Activated naive CD4-positive, alpha-beta T cell treated with anti-CD3 and anti-CD28 coated beads, Interleukin-2, amount 10 ng/mL, durations not matched to agents 7 days and 5 days (primary cell): ENCODE measurements at regions not wholly inside any gene's neighbourhood (a gene's known extent, or its start where the extent isn't known, plus 50 kb on each side); places are given as distances from the start of the nearest gene placed in this dataset.

Source experiments
- CTCF ChIA-PET: fragments of 350-600 bp; sonication (Branson Sonifier 250); formaldehyde crosslinking; loops from one replicate; lab custom pipeline; 2021; ENCODE audit warnings: antibody characterized with exemption; lab: Charles Lee
- DNase-seq: peaks from one replicate; pipeline ENCODE4 v3.0.0-alpha.2; 2020
- H3K27ac Mint-ChIP-seq: one replicate; pipeline ENCODE4 v1.8.0; 2021; ENCODE audit warnings: mild to moderate bottlenecking, moderate library complexity, mixed read lengths
- H3K27me3 Mint-ChIP-seq: one replicate; pipeline ENCODE4 v1.8.0; 2021; ENCODE audit warnings: mild to moderate bottlenecking, mixed read lengths
- H3K36me3 Mint-ChIP-seq: one replicate; pipeline ENCODE4 v1.8.0; 2021; ENCODE audit warnings: mixed read lengths
- H3K4me1 Mint-ChIP-seq: one replicate; pipeline ENCODE4 v1.8.0; 2021; ENCODE audit warnings: mixed read lengths
- H3K4me3 Mint-ChIP-seq: one replicate; pipeline ENCODE4 v1.8.0; 2021; ENCODE audit warnings: mild to moderate bottlenecking, moderate library complexity, mixed read lengths
- H3K9me3 Mint-ChIP-seq: one replicate; pipeline ENCODE4 v1.8.0; 2021; ENCODE audit warnings: mixed read lengths

DNA sequence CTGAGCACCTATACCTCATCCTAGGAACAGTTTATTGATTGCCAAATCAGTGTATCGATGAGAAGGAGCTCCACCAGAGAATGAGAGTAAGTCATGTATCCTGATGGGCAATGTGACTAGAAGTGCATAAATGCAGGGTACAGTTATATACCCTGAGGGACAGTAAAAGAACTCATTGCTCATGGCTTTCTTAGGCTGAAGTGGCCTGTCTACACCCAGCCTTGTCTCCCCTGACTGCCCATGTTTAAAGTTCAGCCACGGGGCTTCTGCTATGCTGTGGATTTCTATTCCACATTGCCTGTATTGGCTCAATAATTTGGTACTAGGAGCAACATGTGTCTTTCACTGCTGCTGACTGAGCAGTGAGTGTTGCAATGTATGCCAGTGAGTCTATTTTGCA is 400.4 kb upstream of the IMPG1 start:
- no peaks in the 10 kb centered on the region for H3K36me3 Mint-ChIP-seq
- no peak for DNase-seq
- peaks cover 10% of the 10 kb centered on the region for H3K9me3 Mint-ChIP-seq
- no peaks in the 10 kb centered on the region for H3K27me3 Mint-ChIP-seq
- no peaks in the 10 kb centered on the region for H3K4me1 Mint-ChIP-seq
- H3K27ac Mint-ChIP-seq, result no peak overlapping the region
- CTCF ChIA-PET, result no interaction called here
- H3K4me3 Mint-ChIP-seq, result no peak overlapping the region

DNA sequence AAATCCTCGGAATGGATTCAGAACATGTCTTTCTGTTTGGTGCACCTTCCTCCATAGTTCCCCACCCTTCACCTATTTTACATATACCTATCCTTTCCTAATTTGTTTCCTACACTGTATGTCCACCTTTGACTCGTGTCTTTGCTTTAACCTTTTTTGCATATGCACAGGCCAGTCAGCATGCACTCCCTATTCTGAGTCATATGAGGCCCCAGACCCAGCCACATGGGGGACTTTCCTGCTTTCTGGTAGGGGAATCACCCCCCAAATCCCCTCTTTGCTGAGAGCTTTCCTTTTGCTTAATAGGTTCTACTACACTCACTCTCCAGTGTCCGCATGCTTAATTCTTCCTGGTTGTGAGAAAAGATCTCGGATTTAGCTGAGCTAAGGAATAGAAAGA is 393.8 kb upstream of the IMPG1 start:
- Mint-ChIP-seq H3K27ac (no peak overlapping the region), H3K9me3 (no peaks in the 10 kb centered on the region), H3K36me3 (no peaks in the 10 kb centered on the region), H3K4me1 (no peaks in the 10 kb centered on the region), H3K4me3 (no peak overlapping the region), H3K27me3 (no peaks in the 10 kb centered on the region)
- DNase-seq, result no peak
- CTCF ChIA-PET, result no interaction called here

DNA sequence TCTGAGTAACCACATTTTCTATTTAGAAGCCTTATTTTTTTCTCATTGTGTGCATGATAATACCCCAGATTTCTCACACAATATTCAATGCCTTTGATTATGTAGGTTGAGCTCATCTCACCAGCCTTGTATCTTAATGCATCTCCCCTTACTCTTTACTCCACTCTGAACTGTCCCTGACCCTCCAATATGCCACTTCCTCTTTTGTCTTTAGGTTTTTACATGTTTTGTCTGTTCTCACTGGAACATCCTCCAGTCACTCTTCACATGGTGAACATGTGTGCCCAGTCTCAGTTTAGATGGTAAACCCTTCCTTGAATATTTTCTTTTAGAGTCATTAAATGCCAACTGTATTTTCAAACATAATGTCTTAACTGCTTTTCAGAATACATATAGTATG is 392.9 kb upstream of the IMPG1 start:
- no peaks in the 10 kb centered on the region for H3K4me1 Mint-ChIP-seq
- no peaks in the 10 kb centered on the region for H3K36me3 Mint-ChIP-seq
- DNase-seq, result no peak
- CTCF ChIA-PET, result no interaction called here
- no peaks in the 10 kb centered on the region for H3K27me3 Mint-ChIP-seq
- H3K4me3 Mint-ChIP-seq, result no peak overlapping the region
- no peak overlapping the region for H3K27ac Mint-ChIP-seq
- H3K9me3 Mint-ChIP-seq, result no peaks in the 10 kb centered on the region

DNA sequence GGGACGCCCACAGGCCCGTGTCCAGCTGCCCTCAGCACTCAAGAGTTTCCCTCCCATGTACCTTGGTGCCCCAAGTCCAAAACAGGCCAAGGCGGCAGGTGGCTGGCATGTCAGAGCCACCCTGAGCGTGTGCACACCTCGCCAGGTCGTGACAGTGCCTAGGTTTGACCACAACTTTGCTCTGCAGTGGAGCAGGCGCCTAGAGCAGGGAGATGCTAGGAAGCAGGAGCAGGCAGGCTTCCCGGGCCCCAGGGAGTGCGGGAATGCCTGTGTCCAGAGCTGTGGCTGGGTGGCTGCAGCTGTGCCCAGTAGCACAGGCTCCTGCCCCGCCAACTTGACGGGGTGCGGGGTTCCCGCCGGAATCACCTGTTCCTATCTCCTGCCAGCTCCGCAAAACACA is 380.8 kb upstream of the IMPG1 start:
- no peaks in the 10 kb centered on the region for H3K36me3 Mint-ChIP-seq
- CTCF ChIA-PET, result no interaction called here
- H3K4me3 Mint-ChIP-seq, result no peak overlapping the region
- H3K27ac Mint-ChIP-seq, result no peak overlapping the region
- no peaks in the 10 kb centered on the region for H3K27me3 Mint-ChIP-seq
- H3K9me3 Mint-ChIP-seq, result peaks cover 12% of the 10 kb centered on the region
- DNase-seq, result no peak
- no peaks in the 10 kb centered on the region for H3K4me1 Mint-ChIP-seq

DNA sequence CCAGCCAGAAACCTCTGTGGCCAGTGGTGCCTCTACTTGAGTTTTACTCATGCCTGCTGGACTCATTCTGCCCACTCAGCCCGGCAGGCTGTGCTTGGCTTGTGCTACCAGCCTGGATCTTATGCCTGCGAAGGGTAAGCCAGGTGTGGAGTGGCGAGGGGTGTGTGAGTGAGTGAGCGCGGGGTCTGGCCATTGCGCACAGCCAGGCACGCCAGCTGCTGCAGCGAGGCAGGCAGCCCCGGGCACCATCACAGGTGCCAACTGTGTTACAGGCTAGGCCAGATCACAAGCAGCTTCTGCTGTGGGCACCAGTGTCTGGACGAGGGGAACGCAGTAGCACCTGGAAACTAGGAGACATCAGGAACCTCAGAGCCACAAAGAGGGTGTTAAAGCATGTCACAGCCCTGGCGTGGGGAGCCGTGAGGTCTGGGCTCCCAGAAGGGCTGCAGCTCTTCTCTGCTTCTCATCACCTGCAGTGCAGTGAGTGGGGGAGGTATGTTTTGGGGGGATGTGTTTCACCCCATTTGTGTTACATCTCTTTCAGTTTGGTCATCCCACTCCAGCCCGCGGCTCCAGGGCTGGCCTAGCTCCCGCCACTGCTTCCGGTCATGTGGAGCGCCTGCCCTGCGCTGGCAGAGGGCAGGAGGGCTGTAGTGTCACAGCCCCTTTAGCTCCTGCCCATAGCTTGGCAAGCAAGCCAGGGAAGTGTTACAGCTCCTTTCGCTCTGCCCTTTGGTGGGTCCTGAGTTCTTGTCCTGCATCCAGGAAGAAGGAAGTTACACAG is 379.7 kb upstream of the IMPG1 start:
- no peaks in the 10 kb centered on the region for H3K36me3 Mint-ChIP-seq
- H3K4me1 Mint-ChIP-seq, result no peaks in the 10 kb centered on the region
- no peak for DNase-seq
- no peak overlapping the region for H3K4me3 Mint-ChIP-seq
- no peak overlapping the region for H3K27ac Mint-ChIP-seq
- CTCF ChIA-PET, result no interaction called here
- H3K27me3 Mint-ChIP-seq, result no peaks in the 10 kb centered on the region
- peaks cover 16% of the 10 kb centered on the region for H3K9me3 Mint-ChIP-seq

DNA sequence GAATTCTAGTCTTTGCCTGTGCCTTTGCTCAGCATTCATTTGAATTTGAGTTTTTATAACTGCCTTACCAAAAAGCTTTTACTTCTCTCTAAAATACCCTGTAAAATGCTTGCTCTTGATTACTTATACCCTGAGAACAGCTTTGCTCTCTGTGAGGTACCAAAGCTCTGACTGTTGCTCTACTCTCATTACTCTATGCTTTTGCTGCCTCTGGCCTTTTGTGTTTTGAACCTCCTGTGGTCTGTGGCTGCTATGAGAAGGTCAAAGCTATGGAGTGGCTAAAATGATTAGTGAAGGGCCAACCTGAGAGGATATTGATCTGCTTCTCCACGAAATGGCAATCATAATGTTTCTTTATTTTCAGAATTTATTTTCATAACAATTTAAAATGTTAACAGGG is 375.6 kb upstream of the IMPG1 start:
- Mint-ChIP-seq H3K27me3 (no peaks in the 10 kb centered on the region), H3K4me3 (no peak overlapping the region), H3K27ac (no peak overlapping the region), H3K36me3 (no peaks in the 10 kb centered on the region), H3K4me1 (no peaks in the 10 kb centered on the region), H3K9me3 (peaks cover 16% of the 10 kb centered on the region)
- CTCF ChIA-PET, result no interaction called here
- no peak for DNase-seq

DNA sequence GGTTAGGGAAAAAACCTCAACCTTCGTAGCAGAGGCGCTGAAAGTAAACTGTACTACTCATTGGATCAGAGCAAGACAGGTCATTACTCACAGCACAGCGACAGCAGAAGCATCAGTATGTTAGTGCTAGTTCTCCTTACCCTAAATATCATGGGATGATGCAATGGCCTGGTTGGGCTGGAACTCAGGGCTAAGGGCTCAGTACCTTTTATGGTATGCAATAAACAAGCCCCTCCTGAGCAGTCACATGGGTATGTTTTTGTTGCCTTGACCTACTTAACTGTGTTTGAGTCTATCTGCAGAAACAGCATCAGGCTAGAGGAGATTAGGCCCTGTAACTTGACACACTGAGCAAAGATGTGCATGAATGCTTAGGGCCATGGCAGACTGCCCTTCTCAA is 369.4 kb upstream of the IMPG1 start:
- Mint-ChIP-seq H3K9me3 (peaks cover 3% of the 10 kb centered on the region), H3K4me1 (no peaks in the 10 kb centered on the region), H3K27ac (no peak overlapping the region), H3K27me3 (no peaks in the 10 kb centered on the region), H3K36me3 (no peaks in the 10 kb centered on the region), H3K4me3 (no peak overlapping the region)
- CTCF ChIA-PET, result no interaction called here
- DNase-seq, result no peak

DNA sequence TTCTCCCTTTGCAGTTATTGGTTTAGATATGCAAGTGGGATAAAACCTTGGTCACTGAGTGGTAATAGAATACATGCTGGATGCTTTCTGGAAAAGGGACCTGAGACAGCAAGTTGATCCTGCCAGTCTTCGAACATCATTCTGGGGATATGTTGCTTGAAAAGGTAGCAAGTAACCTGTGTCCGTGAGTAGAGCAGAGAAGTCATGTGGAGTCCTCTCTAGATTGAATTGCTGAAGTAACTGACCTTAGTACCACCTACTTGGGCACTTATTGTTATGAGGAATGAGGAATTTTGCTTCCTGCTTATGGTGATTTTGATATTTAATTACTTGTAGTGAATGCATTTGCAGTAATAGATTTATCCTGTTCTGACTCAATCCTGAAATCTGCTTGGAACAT is 367.3 kb upstream of the IMPG1 start:
- Mint-ChIP-seq H3K4me3 (no peak overlapping the region), H3K27ac (no peak overlapping the region), H3K27me3 (no peaks in the 10 kb centered on the region), H3K9me3 (peaks cover 5% of the 10 kb centered on the region), H3K36me3 (no peaks in the 10 kb centered on the region), H3K4me1 (no peaks in the 10 kb centered on the region)
- no peak for DNase-seq
- CTCF ChIA-PET, result no interaction called here

DNA sequence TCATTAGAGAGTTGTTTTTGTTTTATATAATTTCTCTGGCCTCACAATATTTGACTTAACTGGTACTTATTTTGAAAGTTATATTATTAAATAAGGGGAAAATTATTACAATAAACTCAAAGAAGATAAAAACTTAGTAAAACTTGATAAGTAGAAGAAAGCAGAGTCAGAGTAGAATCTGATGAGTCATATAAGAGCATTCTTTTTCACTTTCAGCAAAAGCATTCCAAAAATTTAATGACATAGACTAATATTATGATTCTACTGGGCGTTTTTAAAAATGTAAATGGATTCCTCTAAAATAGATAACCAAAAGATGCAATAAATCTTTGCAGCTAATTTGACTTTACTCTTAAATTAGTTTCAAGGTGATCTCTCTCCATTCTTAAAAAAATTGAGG is 366.3 kb upstream of the IMPG1 start:
- DNase-seq, result no peak
- no peak overlapping the region for H3K27ac Mint-ChIP-seq
- H3K27me3 Mint-ChIP-seq, result no peaks in the 10 kb centered on the region
- no peak overlapping the region for H3K4me3 Mint-ChIP-seq
- peaks cover 7% of the 10 kb centered on the region for H3K9me3 Mint-ChIP-seq
- CTCF ChIA-PET, result no interaction called here
- no peaks in the 10 kb centered on the region for H3K36me3 Mint-ChIP-seq
- no peaks in the 10 kb centered on the region for H3K4me1 Mint-ChIP-seq

DNA sequence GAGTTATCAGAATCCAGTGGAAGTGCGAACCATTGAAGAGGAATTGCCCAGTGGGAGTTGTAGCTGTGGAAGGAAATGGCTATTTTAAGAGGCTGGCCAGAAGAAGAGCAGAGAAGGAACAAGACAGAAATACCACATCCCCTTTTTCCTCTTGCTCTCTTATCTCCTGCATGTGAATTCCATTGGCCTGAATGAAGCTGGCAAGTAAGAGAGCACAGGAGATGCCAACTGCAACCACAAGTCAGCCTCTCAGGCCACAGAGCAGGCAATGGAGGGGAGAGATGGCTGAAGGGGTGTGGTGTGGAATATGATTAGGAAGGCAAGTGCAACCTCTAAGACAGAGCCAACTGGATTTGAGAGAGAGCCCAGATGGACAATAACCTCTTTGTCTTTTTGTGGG is 362.7 kb upstream of the IMPG1 start:
- no peak for DNase-seq
- Mint-ChIP-seq H3K9me3 (peaks cover 10% of the 10 kb centered on the region), H3K27me3 (no peaks in the 10 kb centered on the region), H3K27ac (no peak overlapping the region), H3K36me3 (no peaks in the 10 kb centered on the region), H3K4me3 (no peak overlapping the region), H3K4me1 (no peaks in the 10 kb centered on the region)
- CTCF ChIA-PET, result no interaction called here

DNA sequence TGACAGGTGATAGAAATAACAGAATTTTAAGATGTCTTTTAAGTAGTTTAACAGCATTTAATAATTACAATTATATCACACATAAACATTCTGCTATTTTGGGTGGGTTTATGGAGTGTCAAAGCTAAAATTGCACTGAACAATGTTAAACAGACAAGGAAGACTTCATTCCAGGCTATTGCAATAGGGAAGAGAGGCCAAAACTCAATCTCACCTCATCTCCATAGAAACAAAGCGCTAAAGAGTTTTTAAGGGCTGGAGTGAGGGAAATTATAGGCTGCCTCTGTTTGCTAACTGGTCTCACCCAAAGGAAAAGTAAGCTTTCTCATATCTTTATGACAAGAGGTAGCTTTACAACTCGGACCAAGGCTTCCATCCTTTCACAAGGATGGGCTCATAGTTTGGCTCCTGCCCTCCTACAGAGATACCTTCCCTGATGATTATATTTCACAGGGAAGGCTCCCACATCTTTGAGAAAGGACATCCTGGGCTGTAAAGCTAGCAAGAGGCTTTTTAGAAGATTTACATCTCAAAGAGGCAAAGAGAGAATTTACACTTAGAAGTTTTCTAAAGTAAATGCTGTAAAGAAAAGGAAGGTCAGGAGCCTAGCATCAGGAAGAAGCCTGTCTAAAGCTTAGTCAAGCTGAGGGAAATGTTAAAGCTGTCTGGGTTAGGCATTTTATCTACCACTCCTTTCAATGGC is 350.2 kb upstream of the IMPG1 start:
- Mint-ChIP-seq H3K4me1 (no peaks in the 10 kb centered on the region), H3K27ac (no peak overlapping the region), H3K4me3 (no peak overlapping the region), H3K27me3 (no peaks in the 10 kb centered on the region), H3K36me3 (no peaks in the 10 kb centered on the region), H3K9me3 (peaks cover 6% of the 10 kb centered on the region)
- DNase-seq, result no peak
- CTCF ChIA-PET, result no interaction called here

DNA sequence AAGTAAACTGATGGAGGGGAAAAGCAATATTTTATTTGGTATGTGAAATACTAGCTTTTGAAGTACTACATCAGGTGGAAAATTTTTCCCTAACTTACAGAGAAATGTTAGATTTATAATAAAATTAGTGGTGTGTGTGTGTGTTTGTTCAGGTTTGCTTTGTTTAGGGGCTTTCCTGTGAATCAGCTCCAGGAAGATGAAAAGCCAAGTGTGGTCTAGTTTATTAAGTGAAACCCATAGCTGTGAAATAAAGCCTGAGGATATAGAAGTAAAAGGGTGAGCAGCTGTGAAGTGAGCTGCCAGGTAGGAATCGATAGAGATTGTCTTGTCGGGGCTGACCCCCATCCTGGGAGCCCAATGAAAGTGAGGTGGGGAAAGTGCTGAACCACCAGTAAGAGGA is 347.6 kb upstream of the IMPG1 start:
- H3K27ac Mint-ChIP-seq, result no peak overlapping the region
- H3K27me3 Mint-ChIP-seq, result no peaks in the 10 kb centered on the region
- no peaks in the 10 kb centered on the region for H3K36me3 Mint-ChIP-seq
- H3K9me3 Mint-ChIP-seq, result peaks cover 6% of the 10 kb centered on the region
- H3K4me3 Mint-ChIP-seq, result no peak overlapping the region
- no peak for DNase-seq
- CTCF ChIA-PET, result no interaction called here
- H3K4me1 Mint-ChIP-seq, result no peaks in the 10 kb centered on the region

DNA sequence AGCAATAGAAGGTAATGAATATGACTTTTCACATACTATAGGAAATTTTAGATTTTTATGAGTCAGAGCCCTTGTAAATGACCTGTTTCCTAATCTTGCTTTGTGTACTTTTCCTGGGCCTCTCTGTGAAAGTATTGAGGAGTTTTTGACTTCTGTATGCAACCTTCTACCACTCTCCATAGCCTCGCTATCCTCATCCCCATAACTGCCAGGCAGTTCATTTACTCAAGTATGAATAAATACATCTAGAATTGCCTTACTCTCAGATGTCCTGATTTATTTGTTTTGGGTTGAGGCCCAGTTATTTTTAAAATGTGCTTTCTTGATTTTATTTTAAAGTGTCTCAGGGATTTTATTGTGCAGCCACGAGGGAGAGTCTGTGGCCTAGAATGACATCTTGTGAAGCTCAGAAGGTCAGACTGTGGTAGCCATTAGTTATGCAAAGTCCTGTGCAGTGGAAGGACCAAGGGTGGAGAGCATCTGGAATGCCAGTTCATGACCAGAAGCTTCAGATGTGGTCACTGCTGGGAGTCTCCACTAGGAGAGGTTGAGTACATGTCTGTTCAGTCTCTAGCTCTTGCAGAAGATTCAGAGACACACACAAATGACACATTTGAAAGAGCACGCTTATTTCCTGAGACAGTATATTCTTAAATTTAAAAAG is 346.2 kb upstream of the IMPG1 start:
- Mint-ChIP-seq H3K4me3 (no peak overlapping the region), H3K4me1 (no peaks in the 10 kb centered on the region), H3K27me3 (no peaks in the 10 kb centered on the region), H3K9me3 (peaks cover 6% of the 10 kb centered on the region), H3K27ac (no peak overlapping the region), H3K36me3 (no peaks in the 10 kb centered on the region)
- CTCF ChIA-PET, result no interaction called here
- DNase-seq, result no peak

DNA sequence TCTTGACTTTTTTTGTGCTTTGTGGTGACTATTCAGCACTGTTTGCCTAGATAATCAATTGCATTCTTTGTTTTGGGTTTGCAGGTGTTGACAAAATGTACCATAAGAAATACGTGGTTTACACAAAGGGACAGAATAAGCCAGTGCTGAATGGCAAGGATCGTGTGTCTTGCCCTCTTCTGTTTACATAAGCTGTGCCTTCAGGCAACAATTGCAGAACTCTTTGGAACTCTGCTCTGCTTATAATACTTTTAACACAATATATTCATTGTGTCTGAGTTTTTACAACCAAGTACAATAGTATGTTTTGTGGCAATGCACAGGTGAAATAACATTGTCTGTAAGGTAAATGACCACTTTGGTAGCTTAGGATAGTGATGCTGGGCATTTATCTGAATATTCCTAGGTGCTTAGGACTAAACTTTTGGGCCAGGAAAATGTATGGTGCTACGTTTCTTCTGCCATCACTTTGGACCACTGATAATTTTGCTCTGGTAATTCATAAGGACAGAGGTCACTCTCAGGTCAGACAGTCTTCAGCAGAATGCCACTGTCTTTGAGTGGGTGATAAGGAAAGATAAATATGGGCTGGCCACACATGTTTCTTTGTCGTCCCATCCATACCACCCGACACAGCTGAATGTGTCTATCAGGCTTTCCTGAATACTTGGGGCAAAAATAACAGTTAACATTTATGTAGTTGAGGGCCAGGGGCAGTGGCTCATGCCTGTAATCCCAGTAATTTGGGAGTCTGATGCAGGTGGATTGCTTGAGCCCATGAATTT is 344.6 kb upstream of the IMPG1 start:
- CTCF ChIA-PET, result no interaction called here
- Mint-ChIP-seq H3K36me3 (no peaks in the 10 kb centered on the region), H3K27ac (no peak overlapping the region), H3K27me3 (no peaks in the 10 kb centered on the region), H3K4me1 (no peaks in the 10 kb centered on the region), H3K4me3 (no peak overlapping the region), H3K9me3 (peaks cover 6% of the 10 kb centered on the region)
- DNase-seq, result no peak
